ENCODE measurements at regions not wholly inside any gene's neighbourhood (a gene's known extent, or its start where the extent isn't known, plus 50 kb on each side); places are given as distances from the start of the nearest gene placed in this dataset.
"Not testable (repeated sequence)": the region's sequence is repeated elsewhere in the genome, so short reads cannot be mapped to it uniquely, and the experiment has no call there.

GRCh38 chr3:153221748-153222162, 59.7 kb downstream of the RAP2B start:
- DNase-seq: peak; percentile 22

GRCh38 chr3:153226877-153227276, 64.9 kb downstream of the RAP2B start:
- DNase-seq: not testable (repeated sequence)

- DNase-seq: not testable (repeated sequence)
Observed at GRCh38 chr3:153230427-153230826, 68.4 kb downstream of the RAP2B start.

GRCh38 chr3:153231245-153231644, 69.2 kb downstream of the RAP2B start:
- DNase-seq: not testable (repeated sequence)

DNA sequence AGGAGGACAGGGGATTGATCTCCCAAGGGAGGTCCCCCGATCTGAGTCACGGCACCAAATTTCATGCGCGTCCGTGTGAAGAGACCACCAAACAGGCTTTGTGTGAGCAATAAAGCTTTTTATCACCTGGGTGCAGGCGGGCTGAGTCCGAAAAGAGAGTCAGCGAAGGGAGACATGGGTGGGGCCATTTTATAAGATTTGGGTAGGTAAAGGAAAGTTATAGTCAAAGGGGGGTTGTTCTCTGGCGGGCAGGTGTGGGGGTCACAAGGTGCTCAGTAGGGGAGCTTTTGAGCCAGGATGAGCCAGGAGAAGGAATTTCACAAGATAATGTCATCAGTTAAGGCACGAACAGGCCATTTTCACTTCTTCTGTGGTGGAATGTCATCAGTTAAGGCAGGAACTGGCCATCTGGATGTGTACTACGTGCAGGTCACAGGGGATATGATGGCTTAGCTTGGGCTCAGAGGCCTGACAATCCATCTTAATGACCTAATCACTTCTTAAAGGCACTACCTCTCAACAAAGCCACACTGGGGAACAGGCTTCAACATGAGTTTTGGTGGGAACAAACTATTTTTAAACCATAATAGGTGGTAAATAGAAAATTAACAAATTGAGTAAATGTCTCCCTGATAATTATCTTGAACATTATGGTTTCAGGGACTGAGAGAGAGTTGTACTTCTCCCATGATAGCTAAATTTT, 70.2 kb downstream of the RAP2B start:
- DNase-seq: not testable (repeated sequence)

DNA sequence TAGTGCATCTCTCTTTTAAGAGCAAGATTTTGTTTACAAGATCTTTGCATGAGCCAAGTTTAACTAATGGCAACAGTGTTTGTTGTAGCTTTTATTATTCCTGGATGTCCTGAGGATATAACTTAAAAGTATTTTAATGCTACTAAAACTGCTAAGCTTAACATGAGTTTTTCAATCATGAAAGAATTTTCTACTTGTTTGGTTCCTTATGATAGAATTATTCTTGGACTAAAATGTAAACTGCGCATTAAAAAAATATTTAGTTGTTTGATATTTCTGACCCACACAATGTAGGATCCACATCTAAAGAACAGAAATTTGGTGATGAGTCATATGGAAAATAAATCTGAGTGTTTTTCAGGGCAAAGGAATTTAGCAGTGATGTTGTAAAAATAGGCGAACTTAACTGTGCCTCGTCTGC, 70.8 kb downstream of the RAP2B start:
- peak; percentile 8 for DNase-seq

GRCh38 chr3:153233986-153234385, 72.0 kb downstream of the RAP2B start:
- DNase-seq: no peak

DNA sequence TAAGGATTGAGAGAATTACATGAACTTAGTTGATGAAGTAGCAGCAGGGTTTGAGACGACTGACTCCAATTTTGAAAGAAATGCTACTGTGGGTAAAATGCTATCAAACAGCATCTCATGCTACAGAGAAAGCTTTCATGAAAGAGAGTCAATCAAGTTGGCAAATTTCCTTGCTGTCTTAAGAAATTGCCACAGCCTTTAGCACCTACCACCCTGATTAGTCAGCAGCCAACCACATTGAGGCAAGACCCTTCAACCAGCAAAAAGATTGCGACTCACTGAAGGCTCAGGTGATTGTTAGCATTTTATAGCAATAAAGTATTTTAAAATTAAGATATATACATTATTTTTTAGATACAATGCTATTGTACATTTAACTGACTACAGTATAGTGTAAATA, 80.9 kb downstream of the RAP2B start:
- no peak for DNase-seq

GRCh38 chr3:153244961-153245360, 82.9 kb downstream of the RAP2B start:
- DNase-seq: no peak

DNA sequence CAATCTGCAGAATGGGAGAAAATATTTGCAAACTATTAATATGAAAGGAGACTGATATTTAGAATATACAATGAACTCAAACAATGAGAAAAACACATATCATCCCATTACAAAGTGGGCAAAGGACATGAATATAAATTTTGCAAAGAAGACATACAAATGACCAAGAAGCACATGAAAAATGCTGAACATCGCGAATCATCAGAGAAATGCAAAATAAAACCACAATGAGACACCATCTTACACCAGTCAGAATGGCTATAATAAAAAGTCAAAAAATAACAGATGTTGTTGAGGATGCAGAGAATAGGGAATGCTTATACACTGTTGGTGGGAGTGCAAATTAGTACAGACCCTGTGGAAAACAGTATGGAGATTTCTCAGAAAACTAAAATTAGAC, 83.6 kb downstream of the RAP2B start:
- no peak for DNase-seq

GRCh38 chr3:153246331-153246730, 84.3 kb downstream of the RAP2B start:
- DNase-seq: no peak

DNA sequence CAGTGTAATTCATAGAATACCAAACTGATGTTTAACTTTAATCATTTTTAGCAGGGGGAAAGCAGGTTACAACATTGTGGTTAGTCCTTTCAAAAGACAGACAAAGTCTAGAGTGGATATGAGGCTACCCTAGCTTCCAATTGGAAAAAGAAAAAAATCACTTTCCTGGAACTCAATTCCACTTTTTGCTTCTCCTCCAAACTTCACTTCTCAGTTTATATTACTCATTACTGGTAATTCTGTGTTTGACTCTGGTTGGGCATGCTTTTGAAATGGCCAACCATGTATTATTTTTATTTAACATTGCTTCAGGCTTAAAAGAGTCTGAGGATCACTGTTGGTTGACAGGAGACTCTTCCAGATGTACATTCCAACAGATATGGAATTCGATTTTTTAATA, 84.8 kb downstream of the RAP2B start:
- no peak for DNase-seq

GRCh38 chr3:153247331-153248330, 85.6 kb downstream of the RAP2B start:
- DNase-seq: no peak

DNA sequence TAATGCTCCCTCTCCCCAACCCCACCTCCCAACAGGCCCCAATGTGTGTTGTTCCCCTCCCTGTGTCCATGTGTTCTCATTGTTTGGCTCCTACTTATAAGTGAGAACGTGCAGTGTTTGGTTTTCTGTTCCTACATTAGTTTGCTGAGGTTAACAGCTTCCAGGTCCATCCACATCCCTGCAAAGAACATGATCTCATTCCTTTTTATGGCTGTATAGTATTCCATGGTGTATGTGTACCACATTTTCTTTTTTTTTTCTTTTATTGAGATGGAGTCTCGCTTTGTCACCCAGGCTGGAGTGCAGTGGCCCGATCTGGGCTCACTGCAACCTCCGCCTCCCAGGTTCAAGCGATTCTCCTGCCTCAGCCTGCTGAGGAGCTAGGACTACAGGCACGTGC, 86.8 kb downstream of the RAP2B start:
- DNase-seq: not testable (repeated sequence)

- no peak for DNase-seq
Observed at GRCh38 chr3:153249906-153250305, 87.9 kb downstream of the RAP2B start.

DNA sequence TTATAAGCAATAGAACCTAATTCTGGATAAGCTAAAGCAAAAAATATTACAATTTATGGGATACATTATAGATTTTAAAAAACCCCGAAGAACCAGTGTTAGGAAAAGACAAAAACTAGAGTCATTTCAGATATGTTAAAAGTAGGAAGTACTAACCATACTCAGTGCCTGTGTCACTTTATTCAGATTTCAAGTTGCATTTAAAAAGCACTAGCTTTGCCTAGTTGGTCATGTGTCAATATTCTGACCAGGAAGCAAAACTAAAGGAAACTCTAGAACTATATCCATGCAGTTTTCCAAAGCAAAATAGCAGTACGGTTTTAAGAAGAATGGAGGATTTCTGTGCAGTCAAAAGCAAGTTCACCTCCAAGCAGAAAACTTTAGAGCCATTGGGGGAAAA, 88.4 kb downstream of the RAP2B start:
- DNase-seq: no peak

DNA sequence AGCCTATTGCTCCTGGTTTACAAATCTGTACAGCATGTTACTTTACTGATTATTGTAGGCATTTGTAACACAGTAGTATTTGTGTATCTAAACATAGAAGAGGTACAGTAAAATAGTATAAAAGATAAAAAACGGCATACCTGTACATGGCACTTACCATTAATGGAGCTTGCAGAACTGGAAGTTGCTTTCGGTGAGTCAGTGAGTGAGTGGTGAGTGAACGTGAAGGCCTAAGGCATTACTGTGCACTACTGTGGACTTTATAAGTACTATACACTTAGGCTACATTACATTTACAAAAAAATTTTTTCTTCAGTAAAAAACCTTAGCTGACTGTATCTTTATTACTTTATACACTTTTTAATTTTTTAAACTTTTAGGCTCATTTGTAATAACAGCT, 90.9 kb downstream of the RAP2B start:
- DNase-seq: no peak

- DNase-seq: no peak
Observed at GRCh38 chr3:153254361-153254760, 92.3 kb downstream of the RAP2B start.

DNA sequence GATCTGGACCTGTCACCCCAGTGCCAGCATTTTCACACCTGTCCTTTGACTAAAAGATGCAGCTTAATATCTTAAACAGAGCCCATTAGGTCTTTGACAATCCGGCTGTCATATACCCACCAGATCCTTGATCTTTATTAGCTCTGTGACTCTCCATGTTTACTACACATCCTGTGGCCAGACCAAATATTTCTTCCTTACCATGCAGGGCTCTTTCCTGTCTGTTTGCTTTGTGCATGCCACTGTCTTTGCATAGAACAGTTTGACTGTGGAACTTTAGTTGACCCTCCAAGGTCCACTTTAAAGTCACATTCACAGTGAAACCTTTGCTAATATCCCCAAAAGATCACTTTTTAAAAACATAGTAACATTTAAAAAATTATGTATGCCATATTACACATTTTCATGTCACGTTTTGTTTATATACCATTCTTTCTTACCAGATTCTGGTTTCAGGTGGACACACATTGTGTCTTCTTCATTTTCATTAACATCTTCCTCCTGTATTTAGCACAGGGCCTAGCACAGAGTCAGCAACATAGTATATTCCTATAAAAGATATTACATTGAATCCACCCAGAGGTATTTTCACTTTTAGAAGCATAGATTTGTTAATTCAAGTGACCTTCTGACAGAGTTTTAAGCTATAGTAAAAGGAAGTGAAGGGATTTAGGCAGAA, 95.8 kb downstream of the RAP2B start:
- DNase-seq: no peak

DNA sequence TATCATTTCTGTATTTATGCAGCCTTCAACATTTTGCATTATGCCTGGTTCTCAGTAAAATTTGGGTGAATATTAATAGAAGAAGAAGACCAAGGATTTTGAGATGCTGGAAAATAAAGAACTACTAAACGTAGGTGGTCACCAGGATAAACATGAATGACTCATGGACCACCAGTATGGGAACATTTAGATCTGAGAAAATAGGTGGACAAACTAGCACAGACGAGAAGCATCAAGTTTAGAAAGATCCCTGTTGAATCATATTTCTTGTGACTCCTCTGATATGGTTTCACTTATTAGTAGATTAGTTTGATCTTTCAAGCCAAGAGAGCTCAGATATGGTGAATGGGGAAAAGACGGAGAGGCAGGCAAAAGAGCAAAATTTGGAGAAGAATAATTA, 97.9 kb downstream of the RAP2B start:
- DNase-seq: no peak

DNA sequence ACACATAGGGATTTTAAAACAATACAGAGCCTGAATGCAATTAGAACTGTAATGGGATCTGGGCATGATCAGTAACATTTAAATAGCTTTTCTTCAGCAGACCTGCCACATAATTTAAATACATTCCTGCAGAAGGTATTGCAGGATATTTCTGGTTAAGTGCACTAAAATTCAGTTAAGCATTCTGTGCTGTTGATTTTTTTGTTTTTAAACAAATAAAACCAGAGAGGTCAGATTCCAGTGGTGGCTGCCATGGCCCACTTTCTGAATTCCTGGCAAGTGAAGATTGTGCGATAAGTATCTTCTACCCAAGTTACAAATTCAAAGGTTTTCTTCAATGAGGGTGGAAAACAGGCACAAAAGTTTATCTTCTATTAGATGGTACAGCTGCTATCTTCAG, 98.7 kb downstream of the RAP2B start:
- no peak for DNase-seq

GRCh38 chr3:153266619-153267018, 104.6 kb downstream of the RAP2B start:
- DNase-seq: no peak

All from renal pelvis (tissue), 1 donor.